Parathyroid adenoma (tissue), 2 donors: ENCODE measurements at regions not wholly inside any gene's neighbourhood (a gene's known extent, or its start where the extent isn't known, plus 50 kb on each side); places are given as distances from the start of the nearest gene placed in this dataset.

ENCODE experiments used
- H2AFZ ChIP-seq: fragments of 300-600 bp; sonication (generic); one replicate; pipeline ENCODE4 v1.7.0; 2017; ENCODE audit warnings: antibody characterized with exemption, mild to moderate bottlenecking
- H3K27ac ChIP-seq: fragments of 300-600 bp; sonication (generic); one replicate; pipeline ENCODE4 v1.7.0; 2017
- H3K27me3 ChIP-seq: fragments of 300-600 bp; sonication (generic); one replicate; pipeline ENCODE4 v1.7.0; 2017; ENCODE audit warnings: low read length; ENCODE audit not compliant: control insufficient read depth, insufficient read depth
- H3K36me3 ChIP-seq: fragments of 300-600 bp; sonication (generic); one replicate; pipeline ENCODE4 v1.7.0; 2017; ENCODE audit warnings: low read length; ENCODE audit not compliant: control insufficient read depth, insufficient read depth
- H3K4me1 ChIP-seq: fragments of 300-600 bp; sonication (generic); one replicate; pipeline ENCODE4 v1.7.0; 2017; ENCODE audit warnings: control low read depth
- H3K4me2 ChIP-seq: fragments of 300-600 bp; sonication (generic); one replicate; pipeline ENCODE4 v1.7.0; 2017; ENCODE audit warnings: low read length
- H3K4me3 ChIP-seq: fragments of 300-600 bp; sonication (generic); one replicate; pipeline ENCODE4 v1.7.0; 2017; ENCODE audit warnings: low read depth, low read length
- H3K79me2 ChIP-seq: fragments of 300-600 bp; sonication (generic); one replicate; pipeline ENCODE4 v1.7.0; 2017; ENCODE audit warnings: control low read depth
- H3K9ac ChIP-seq: fragments of 300-600 bp; sonication (generic); one replicate; pipeline ENCODE4 v1.7.0; 2017; ENCODE audit warnings: mild to moderate bottlenecking
- H3K9me3 ChIP-seq: fragments of 300-600 bp; sonication (generic); one replicate; pipeline ENCODE4 v1.7.0; 2017; ENCODE audit warnings: low read length; ENCODE audit not compliant: control insufficient read depth
- TF ChIP-seq, protein P1 (sequence below): fragments of 300-600 bp; sonication (generic); IDR thresholded peaks from one replicate; pipeline ENCODE4 v1.7.0; 2017; ENCODE audit warnings: antibody characterized with exemption, mild to moderate bottlenecking
- donor health status: primary hyperparathyroidism.

- H3K27me3 ChIP-seq = no peaks in the 10 kb centered on the region
- TF ChIP-seq, protein P1, sequence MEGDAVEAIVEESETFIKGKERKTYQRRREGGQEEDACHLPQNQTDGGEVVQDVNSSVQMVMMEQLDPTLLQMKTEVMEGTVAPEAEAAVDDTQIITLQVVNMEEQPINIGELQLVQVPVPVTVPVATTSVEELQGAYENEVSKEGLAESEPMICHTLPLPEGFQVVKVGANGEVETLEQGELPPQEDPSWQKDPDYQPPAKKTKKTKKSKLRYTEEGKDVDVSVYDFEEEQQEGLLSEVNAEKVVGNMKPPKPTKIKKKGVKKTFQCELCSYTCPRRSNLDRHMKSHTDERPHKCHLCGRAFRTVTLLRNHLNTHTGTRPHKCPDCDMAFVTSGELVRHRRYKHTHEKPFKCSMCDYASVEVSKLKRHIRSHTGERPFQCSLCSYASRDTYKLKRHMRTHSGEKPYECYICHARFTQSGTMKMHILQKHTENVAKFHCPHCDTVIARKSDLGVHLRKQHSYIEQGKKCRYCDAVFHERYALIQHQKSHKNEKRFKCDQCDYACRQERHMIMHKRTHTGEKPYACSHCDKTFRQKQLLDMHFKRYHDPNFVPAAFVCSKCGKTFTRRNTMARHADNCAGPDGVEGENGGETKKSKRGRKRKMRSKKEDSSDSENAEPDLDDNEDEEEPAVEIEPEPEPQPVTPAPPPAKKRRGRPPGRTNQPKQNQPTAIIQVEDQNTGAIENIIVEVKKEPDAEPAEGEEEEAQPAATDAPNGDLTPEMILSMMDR = no peak
Measured at GRCh38 chr12:115320967-115321366, 637.0 kb upstream of the TBX3 start.

DNA sequence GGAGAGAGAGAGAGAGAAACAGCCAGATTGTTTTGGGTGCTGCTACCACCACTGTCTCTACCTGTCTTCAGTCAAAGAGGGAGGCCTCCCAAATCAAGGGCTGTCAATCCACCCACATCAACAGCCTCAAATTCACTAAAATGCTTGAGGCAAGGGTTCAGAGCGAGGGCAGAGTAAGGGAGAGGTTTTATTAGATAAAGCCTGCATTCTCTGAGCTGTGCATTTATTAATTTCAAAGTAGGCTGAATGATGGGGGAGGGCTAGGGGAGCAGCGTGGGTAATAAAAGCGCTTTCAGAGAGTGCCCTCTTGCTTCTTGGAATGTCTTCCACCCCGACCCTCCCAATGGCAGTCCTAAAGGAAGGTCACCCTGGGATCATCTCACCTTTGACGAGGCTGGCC lies 636.5 kb upstream of the TBX3 start:
- Histone ChIP-seq H3K27ac (no peak overlapping the region), H3K4me3 (no peak overlapping the region), H3K9me3 (no peaks in the 10 kb centered on the region), H3K4me1 (no peaks in the 10 kb centered on the region), H3K4me2 (no peak overlapping the region), H3K27me3 (no peaks in the 10 kb centered on the region), H3K79me2 (no peaks in the 10 kb centered on the region), H3K36me3 (no peaks in the 10 kb centered on the region), H3K9ac (no peak overlapping the region), H2AFZ (no peak overlapping the region)
- TF ChIP-seq, protein P1 = no peak

More at GRCh38 chr12:115320967-115321366, 637.0 kb upstream of the TBX3 start:
- Histone ChIP-seq H3K9me3 (no peaks in the 10 kb centered on the region), H2AFZ (no peak overlapping the region), H3K9ac (no peak overlapping the region), H3K4me2 (no peak overlapping the region), H3K4me3 (no peak overlapping the region), H3K79me2 (no peaks in the 10 kb centered on the region), H3K4me1 (no peaks in the 10 kb centered on the region), H3K27ac (no peak overlapping the region), H3K36me3 (no peaks in the 10 kb centered on the region)

DNA sequence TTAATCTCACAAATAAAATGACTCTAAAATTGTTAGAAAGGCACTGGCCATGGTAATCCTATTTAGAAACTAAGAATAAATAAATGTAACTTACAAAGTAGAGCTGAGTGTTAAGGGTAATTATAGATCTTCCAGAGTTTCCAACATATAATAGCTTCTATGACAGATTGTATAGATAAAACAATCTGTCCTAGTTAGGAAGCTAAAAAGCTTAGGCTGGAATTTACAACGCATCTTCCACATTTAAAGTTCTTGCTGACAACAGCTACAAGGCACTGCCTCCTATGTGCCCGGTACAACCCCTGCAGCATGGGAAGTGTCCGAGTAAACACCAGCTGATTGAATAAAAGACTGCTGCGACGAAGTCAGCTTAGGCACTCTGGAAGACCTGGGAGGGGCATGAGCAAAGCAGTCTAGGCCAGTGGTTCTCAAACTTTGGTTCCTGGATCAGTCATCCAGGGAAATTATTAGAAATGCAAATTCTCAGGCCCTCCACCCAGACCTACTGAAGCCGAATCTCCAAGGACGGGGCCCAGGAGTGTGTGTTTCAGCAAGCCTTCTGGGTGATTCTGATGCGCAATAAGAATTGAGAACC lies 635.6 kb upstream of the TBX3 start:
- Histone ChIP-seq H3K27ac (no peak overlapping the region), H3K9ac (no peak overlapping the region), H3K79me2 (no peaks in the 10 kb centered on the region), H3K4me1 (no peaks in the 10 kb centered on the region), H3K4me3 (no peak overlapping the region), H3K9me3 (no peaks in the 10 kb centered on the region), H3K27me3 (no peaks in the 10 kb centered on the region), H2AFZ (no peak overlapping the region), H3K4me2 (no peak overlapping the region), H3K36me3 (no peaks in the 10 kb centered on the region)
- TF ChIP-seq, protein P1 = no peak

DNA sequence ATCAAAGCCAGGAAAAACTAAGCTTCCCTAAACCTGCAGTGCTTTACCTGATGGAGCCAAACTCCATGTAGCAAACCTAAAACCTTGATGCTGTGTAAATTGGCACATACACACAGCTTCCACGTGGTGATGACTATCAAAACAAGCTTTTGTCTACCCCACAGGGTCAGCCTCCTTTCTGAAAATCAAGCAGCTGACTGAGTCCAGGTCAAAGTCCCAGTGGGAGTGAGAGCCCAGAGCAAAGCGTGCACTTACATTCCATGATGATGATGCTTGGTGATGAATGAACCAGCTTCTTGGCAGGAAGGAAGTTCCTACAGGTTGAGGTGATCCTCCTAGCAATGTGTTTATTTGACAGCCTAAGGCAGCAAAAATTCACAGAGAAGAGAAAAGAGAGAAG lies 630.0 kb upstream of the TBX3 start:
- Histone ChIP-seq H3K36me3 (no peaks in the 10 kb centered on the region), H3K27ac (no peak overlapping the region), H3K4me3 (no peak overlapping the region), H3K4me2 (no peak overlapping the region), H3K9me3 (no peaks in the 10 kb centered on the region), H2AFZ (no peak overlapping the region), H3K9ac (no peak overlapping the region), H3K4me1 (no peaks in the 10 kb centered on the region), H3K27me3 (no peaks in the 10 kb centered on the region), H3K79me2 (no peaks in the 10 kb centered on the region)
- TF ChIP-seq, protein P1 = no peak

DNA sequence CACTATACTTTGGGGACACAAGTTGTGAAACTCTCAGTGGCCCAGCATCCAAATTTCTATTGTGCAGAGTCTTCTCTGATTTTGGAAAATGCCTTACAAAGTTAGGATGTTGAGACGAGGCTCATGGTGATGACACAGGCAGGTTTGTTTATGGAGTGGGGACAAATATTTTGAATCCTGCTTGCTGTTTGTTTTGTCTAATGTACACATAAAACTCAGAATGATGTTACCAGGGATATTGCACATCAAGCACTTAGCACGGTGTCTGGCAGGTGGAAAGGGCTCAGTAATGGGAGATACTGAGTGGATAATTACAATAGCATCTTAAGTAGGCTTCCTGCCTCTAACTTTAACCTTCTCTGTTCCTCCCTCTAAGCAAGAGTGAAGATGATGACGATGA lies 628.9 kb upstream of the TBX3 start:
- Histone ChIP-seq H2AFZ (no peak overlapping the region), H3K36me3 (no peaks in the 10 kb centered on the region), H3K79me2 (no peaks in the 10 kb centered on the region), H3K4me3 (no peak overlapping the region), H3K27me3 (no peaks in the 10 kb centered on the region), H3K9ac (no peak overlapping the region), H3K27ac (no peak overlapping the region), H3K4me1 (no peaks in the 10 kb centered on the region), H3K4me2 (no peak overlapping the region), H3K9me3 (no peaks in the 10 kb centered on the region)
- TF ChIP-seq, protein P1 = no peak
